ENCODE measurements at regions not wholly inside any gene's neighbourhood (a gene's known extent, or its start where the extent isn't known, plus 50 kb on each side); places are given as distances from the start of the nearest gene placed in this dataset.

DNA sequence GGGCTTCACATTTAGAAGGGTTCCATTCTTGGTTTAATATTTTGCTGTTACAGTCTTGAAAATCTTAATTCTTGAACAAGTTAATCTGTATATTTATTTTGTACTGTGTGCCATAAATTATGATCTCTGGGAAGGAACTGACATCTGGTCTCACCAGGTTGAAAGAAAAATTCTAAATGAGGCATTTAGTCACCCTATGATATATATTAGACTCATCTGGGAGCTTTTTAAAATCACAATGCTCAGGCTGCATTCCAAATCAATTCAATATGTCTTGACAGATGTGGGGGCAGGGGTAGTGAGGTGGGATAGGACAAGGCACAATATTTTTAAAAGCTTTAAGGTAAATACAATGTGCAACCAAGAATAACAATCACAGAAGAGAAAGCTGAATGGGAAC lies 569.2 kb downstream of the PRR16 start:
- no peaks in the 10 kb centered on the region for H4K20me1 ChIP-seq (ENCODE audit: control insufficient read depth, insufficient read depth, low read depth, low read length)

DNA sequence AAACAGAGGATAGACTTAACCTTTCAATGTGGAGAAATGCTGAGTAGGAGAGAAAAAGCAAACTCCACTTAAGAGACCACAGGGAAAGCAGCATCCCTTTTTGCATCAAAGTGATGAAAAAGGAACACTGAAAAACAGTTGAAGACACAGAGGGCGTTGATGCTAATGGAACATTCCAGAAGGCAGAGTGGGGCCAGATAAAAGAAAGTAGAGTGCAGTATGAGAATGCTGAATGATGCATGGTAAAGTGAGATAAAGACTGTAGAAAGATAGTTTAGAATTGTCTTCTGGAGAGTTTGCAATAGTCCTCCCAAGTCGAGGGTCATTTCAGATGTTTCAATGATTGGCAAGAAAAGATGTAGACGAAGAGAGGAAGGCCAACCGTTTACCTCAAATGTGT lies 574.3 kb downstream of the PRR16 start:
- no peak overlapping the region for H3K27ac ChIP-seq (ENCODE audit: low read depth, low read length)
- no peak for TF ChIP-seq EZH2phosphoT487 (IDR thresholded peaks at IDR 0.05; ENCODE audit: borderline replicate concordance, low read length)
- TF ChIP-seq, protein P1, sequence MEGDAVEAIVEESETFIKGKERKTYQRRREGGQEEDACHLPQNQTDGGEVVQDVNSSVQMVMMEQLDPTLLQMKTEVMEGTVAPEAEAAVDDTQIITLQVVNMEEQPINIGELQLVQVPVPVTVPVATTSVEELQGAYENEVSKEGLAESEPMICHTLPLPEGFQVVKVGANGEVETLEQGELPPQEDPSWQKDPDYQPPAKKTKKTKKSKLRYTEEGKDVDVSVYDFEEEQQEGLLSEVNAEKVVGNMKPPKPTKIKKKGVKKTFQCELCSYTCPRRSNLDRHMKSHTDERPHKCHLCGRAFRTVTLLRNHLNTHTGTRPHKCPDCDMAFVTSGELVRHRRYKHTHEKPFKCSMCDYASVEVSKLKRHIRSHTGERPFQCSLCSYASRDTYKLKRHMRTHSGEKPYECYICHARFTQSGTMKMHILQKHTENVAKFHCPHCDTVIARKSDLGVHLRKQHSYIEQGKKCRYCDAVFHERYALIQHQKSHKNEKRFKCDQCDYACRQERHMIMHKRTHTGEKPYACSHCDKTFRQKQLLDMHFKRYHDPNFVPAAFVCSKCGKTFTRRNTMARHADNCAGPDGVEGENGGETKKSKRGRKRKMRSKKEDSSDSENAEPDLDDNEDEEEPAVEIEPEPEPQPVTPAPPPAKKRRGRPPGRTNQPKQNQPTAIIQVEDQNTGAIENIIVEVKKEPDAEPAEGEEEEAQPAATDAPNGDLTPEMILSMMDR (IDR thresholded peaks at IDR 0.05; ENCODE audit: low read depth, low read length, poor library complexity, severe bottlenecking) = no peak
- no peaks in the 10 kb centered on the region for H3K79me2 ChIP-seq (ENCODE audit: control insufficient read depth, low read length)
- H3F3A ChIP-seq (ENCODE audit: control insufficient read depth, insufficient read depth) = no peaks in the 10 kb centered on the region
- H3K9me2 ChIP-seq (replicated peaks; ENCODE audit: control insufficient read depth, low read length) = no peaks in the 10 kb centered on the region
- no peaks in the 10 kb centered on the region for H3K36me3 ChIP-seq (ENCODE audit: control insufficient read depth, low read length)
- H3K9me3 ChIP-seq (ENCODE audit: control insufficient read depth, insufficient read depth, low read length) = no peaks in the 10 kb centered on the region
- H3K4me3 ChIP-seq (ENCODE audit: low read length) = no peak overlapping the region
- no peaks in the 10 kb centered on the region for H3K27me3 ChIP-seq (ENCODE audit: control insufficient read depth, low read length)
- no peak overlapping the region for H3K4me2 ChIP-seq (ENCODE audit: low read length)
- H4K20me1 ChIP-seq (ENCODE audit: control insufficient read depth, insufficient read depth, low read depth, low read length) = no peaks in the 10 kb centered on the region
- H3K4me1 ChIP-seq (ENCODE audit: control insufficient read depth, low read length) = no peaks in the 10 kb centered on the region

More for the DNA sequence above, 569.2 kb downstream of the PRR16 start:
- Histone ChIP-seq H3K27ac (ENCODE audit: low read depth, low read length) (no peak overlapping the region), H3K4me1 (ENCODE audit: control insufficient read depth, low read length) (no peaks in the 10 kb centered on the region), H3K9me3 (ENCODE audit: control insufficient read depth, insufficient read depth, low read length) (no peaks in the 10 kb centered on the region), H3K79me2 (ENCODE audit: control insufficient read depth, low read length) (no peaks in the 10 kb centered on the region), H3K27me3 (ENCODE audit: control insufficient read depth, low read length) (no peaks in the 10 kb centered on the region), H3K4me3 (ENCODE audit: low read length) (no peak overlapping the region), H3K9me2 (replicated peaks; ENCODE audit: control insufficient read depth, low read length) (no peaks in the 10 kb centered on the region), H3K4me2 (ENCODE audit: low read length) (no peak overlapping the region), H3K36me3 (ENCODE audit: control insufficient read depth, low read length) (no peaks in the 10 kb centered on the region), H3F3A (ENCODE audit: control insufficient read depth, insufficient read depth) (no peaks in the 10 kb centered on the region)
- TF ChIP-seq, protein P1 (IDR thresholded peaks at IDR 0.05; ENCODE audit: low read depth, low read length, poor library complexity, severe bottlenecking) = no peak
- no peak for TF ChIP-seq EZH2phosphoT487 (IDR thresholded peaks at IDR 0.05; ENCODE audit: borderline replicate concordance, low read length)

DNA sequence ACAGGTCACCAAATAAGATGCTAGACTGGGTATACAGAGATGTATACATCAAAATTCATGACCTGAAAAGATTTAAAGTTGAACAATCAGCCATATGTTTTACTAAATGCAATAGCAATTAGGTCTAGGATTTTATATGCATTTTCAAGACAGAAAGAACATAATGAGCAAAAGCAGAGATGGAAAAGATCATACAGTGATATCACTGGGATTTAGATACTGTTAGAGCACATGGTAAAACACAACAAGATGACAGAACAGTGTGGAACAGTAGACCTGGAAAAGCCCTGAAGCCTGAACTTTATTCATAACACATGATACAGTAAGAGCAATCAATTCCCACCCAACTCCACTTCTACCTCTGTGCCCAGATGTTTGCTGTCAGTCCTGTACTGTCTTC lies 585.9 kb downstream of the PRR16 start:
- H4K20me1 ChIP-seq (ENCODE audit: control insufficient read depth, insufficient read depth, low read depth, low read length) = no peaks in the 10 kb centered on the region
- no peaks in the 10 kb centered on the region for H3K79me2 ChIP-seq (ENCODE audit: control insufficient read depth, low read length)
- H3F3A ChIP-seq (ENCODE audit: control insufficient read depth, insufficient read depth) = no peaks in the 10 kb centered on the region
- H3K9me3 ChIP-seq (ENCODE audit: control insufficient read depth, insufficient read depth, low read length) = no peaks in the 10 kb centered on the region; the same call in 1 of the 2 replicates
- no peak overlapping the region for H3K4me3 ChIP-seq (ENCODE audit: low read length)
- no peaks in the 10 kb centered on the region for H3K4me1 ChIP-seq (ENCODE audit: control insufficient read depth, low read length)
- TF ChIP-seq, protein P1 (IDR thresholded peaks at IDR 0.05; ENCODE audit: low read depth, low read length, poor library complexity, severe bottlenecking) = no peak
- no peak for TF ChIP-seq EZH2phosphoT487 (IDR thresholded peaks at IDR 0.05; ENCODE audit: borderline replicate concordance, low read length)
- no peaks in the 10 kb centered on the region for H3K36me3 ChIP-seq (ENCODE audit: control insufficient read depth, low read length)
- no peaks in the 10 kb centered on the region for H3K9me2 ChIP-seq (replicated peaks; ENCODE audit: control insufficient read depth, low read length)
- H3K27me3 ChIP-seq (ENCODE audit: control insufficient read depth, low read length) = no peaks in the 10 kb centered on the region
- H3K4me2 ChIP-seq (ENCODE audit: low read length) = no peak overlapping the region
- H3K27ac ChIP-seq (ENCODE audit: low read depth, low read length) = no peak overlapping the region
